HG03378 (cell line): ENCODE measurements at regions not wholly inside any gene's neighbourhood (a gene's known extent, or its start where the extent isn't known, plus 50 kb on each side); places are given as distances from the start of the nearest gene placed in this dataset.
"Not testable (repeated sequence)": the region's sequence is repeated elsewhere in the genome, so short reads cannot be mapped to it uniquely, and the experiment has no call there.

Source experiments
- ATAC-seq: cut with Tn5 transposase; IDR thresholded peaks from one replicate; pipeline ENCODE4 v1.9.1; 2021; ENCODE audit warnings: mild to moderate bottlenecking, moderate library complexity; ENCODE audit not compliant: unreplicated experiment

- ATAC-seq: no peak
Measured at GRCh38 chr11:25317216-25317615, 820.4 kb downstream of the LUZP2 start.

DNA sequence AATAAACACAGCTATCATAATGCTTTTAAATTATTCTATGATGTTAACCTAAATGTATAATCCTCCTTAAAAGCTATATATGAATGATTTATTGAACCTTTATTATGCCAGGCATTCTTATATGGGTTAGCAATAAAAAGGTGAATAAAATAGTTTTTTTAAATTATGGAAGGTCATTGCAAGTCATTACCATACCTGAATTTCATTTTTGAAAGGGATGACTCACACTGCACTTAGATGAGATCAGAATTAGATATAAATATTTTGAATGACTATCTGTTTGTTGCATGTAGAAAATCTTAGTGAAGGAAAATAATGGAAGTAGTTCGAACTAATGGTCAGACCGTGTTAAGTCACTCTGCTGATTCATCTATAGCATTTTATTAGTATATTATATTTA is 822.3 kb downstream of the LUZP2 start:
- ATAC-seq: no peak

- no peak for ATAC-seq
Measured at GRCh38 chr11:25327656-25328055, 830.8 kb downstream of the LUZP2 start.

DNA sequence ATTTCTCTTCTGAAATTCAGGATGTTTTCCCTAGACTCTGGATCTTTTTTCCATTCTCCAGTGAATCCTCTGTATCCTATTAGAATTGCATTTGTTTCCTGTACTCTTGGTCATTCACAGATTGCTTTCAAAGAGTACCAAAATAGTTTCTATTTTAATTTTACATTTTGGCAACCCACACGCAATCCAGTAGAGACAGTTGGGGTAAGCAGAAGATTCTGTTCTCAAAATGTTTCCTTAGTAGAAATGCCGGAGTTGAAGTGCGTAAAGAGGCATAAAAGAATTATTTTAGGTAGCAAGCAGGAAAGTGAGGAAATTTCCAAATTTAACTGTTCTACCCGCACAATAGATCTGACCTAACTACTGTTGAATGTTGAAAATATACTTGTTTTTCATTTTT is 842.4 kb downstream of the LUZP2 start:
- no peak for ATAC-seq

DNA sequence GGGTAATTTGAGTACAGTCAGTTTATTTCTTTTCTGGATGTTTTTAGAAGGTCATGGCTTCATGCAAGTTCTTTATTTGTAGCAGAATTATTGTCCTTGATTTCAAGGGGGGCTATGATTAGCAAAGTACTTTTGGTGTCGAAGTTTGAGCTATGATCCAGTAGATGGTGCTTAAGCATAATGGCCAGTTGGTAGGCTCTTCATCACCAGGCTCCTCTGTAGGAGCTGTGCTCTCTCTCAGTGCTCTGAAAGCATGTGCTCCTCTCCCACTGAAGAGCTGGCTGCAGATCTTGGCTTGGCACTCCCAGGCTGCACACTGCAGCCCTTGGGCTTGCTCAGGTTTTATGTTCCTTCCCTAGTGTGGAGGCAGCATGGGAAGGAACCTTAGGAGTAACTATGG is 852.7 kb downstream of the LUZP2 start:
- no peak for ATAC-seq

GRCh38 chr11:25350899-25351803 is 854.3 kb downstream of the LUZP2 start:
- ATAC-seq: no peak

DNA sequence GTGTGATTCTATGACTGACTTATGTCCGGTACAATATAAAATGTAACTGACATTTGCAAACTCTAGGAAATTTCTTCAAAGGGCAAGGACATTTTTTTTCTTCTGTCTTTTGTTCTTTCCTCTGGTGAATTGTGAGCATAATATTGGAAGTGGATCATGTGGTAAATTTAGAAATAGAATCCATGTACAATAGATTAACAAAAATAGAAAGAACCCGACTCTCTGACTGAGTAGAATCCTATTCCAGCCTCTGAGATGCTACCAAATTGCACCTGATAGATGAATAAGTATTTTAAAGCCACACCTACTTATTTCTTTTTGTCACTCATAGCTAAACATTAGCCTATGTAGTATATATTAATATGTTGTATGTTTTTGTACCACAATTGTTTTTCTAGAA is 860.3 kb downstream of the LUZP2 start:
- ATAC-seq: no peak

GRCh38 chr11:25377466-25377865 is 880.6 kb downstream of the LUZP2 start:
- ATAC-seq: no peak

GRCh38 chr11:25396847-25397246 is 900.0 kb downstream of the LUZP2 start:
- no peak for ATAC-seq

DNA sequence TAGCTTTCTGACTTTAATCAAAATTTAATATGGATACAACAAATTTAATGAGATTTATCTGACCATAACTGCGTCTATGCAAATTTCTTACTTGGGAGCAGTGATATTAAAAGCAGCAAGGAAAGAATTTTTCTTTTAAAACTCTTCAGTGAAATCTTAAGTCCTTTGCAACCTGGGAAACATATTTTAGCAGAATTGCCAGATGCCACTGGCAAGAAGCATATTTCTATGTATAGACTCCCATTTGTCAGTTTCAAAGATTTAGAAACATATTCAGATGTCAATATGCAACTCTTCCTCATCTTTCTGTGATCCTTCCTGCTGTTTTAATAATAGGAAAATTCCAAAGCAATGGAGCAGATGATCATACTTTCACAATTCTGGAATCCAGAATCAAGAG is 911.3 kb downstream of the LUZP2 start:
- no peak for ATAC-seq

- ATAC-seq: no peak
Measured at GRCh38 chr11:25415793-25416192, 916.1 kb upstream of the ANO3 start.

DNA sequence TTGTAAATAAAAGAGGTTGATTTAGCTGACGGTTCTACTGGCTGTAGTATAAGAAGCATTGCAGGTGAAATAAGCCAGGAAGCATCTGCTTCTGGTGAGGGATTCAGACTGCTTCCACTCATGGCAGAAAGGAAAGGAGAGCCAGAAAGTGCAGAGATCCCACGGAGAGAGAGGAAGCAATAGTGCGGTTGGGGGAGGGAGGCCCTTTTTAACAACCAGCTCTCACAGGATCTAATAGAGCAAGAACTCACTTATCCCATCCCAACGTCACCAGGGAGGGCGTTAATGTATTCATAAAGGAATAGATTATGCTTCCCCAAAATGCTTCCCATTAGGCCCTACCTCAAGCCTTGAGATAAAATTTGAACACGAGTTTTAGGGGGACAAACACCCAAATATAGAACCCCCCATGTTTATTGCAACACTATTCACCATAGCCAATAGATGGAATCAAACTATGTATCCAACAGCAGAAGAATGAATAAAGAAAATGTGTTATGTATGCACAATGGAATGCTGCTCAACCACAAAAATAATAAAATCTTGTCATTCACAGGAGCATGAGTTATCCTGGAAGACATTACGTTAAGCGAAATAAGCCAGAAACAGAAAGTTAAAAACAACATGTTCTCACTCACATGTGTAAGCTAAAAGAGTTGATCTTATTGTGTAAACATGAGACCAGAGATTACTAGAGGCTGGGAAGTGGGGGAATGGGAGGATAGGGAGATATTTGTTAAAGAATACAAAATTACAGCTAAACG is 908.3 kb upstream of the ANO3 start:
- no peak for ATAC-seq

DNA sequence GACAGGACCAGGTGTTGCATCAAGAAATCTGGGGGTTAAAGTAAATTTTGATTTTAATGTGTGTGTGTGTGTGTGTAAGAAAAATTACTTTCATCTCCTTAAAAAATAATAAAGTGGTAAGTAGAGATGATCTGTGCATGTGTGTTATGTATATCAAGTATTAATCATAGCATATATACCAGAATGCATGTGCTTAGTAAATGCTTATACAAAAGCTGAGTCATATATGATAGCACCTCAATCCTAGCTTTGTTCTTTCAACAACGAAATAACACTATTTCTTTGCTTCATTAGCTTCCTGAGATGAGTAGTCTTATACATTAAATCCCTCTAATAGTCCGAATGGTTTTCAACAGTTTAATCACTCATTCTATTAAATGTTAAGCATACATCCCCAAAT is 899.6 kb upstream of the ANO3 start:
- no peak for ATAC-seq

- ATAC-seq: no peak
Measured at GRCh38 chr11:25435197-25435596, 896.7 kb upstream of the ANO3 start.

DNA sequence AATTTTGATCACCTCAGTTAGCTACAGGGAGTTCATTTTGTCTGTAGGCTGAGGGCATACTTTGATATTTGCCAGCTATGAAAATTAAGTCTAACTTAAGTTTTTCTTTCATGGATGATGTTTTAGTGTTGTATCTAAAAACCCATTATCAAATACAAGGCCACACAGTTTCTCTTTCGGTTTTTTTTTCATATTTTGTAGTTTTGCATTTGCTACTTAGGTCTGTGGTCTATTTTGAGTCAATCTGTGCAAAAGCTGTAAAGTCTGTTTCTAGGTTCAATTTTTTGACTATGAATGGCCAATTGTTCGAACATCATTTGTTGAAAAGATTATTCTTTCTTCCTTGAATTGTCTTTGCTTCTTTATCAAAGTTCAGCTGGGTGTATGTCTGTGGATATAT is 895.6 kb upstream of the ANO3 start:
- ATAC-seq: no peak

DNA sequence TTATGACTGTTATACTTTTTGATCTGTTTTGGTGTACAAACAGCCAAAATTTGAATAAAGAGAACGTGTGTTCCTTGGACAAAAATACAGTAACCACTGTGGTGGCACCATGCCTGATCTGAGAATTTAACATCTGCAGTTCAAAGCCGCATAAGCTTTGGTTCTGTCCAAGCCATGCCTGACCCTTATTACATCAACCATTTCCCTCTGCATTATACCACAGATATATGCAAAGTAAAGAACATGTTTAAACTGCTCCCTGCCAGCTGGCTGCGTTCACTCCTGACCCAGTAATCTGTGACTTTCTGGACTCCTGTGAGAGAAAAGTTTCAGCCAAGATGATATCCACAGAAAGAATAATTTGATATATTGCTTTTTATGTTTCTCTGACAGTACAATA is 890.5 kb upstream of the ANO3 start:
- ATAC-seq: no peak

GRCh38 chr11:25449091-25449490 is 882.8 kb upstream of the ANO3 start:
- no peak for ATAC-seq

GRCh38 chr11:25453471-25453870 is 878.5 kb upstream of the ANO3 start:
- ATAC-seq: no peak

DNA sequence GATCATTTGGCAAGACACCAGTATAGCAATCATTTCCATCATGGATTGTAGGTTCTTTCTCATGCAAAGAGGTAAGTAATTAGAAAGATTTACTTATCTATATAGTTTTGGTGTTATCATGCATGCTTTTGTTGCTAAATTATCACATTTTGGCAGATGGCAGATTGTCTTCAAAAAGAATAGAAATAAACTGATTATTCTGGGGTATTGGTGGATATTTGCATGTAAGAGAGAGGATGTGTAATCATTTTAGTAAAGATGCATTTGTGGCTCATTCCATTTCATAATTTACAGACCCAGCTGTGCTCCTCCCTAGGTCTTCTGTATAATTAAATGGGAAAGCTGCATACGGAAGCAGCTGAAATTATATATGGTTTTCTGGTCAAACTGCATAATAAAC is 875.7 kb upstream of the ANO3 start:
- ATAC-seq: no peak

DNA sequence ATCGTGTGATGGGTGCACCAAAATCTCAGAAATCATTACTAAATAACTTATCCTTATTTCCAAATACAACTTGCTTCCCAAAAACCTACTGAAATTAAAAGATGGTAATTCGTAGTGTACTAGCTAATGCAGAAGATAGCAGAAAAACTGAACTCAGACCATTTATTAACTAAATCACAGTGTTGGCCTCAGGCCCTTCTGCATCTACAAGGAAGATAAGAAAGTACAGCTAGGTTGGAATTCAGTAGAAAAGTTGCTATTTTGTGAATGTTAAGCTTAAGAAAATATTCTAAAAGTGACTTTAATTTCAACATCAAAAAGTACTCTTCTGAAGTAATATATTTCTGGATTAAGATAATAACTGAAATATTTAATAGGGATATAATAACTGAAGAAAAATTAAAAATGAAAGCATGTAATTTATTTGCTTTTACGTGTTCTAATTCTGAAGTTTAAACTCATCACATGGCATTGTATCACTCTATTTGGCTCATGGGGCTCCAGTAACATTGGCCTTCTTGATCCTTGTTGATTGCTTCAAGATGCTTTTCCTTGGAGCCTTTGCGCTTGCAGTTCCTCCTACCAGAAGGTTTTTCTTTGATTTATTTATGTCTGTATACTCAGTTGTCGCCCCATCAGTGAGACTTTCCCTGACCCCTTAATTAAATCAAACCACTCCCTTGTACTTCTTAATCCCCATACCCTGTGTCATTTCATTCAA is 847.9 kb upstream of the ANO3 start:
- ATAC-seq: no peak

- no peak for ATAC-seq
Measured at GRCh38 chr11:25485315-25485714, 846.6 kb upstream of the ANO3 start.

DNA sequence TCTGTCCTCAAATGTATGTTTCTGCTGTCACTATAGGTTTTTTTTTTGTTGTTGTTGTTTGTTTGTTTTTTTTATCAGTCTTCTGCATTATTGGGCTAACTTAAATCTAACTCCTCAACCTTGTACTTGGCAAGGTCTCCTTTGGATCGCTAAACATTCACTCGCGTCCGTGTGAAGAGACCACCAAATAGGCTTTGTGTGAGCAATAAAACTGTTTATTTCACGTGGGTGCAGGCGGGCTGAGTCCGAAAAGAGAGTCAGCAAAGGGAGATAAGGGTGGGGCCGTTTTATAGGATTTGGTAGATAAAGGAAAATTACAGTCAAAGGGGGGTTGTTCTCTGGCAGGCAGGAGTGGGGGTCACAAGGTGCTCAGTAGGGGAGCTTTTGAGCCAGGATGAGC is 845.6 kb upstream of the ANO3 start:
- ATAC-seq: not testable (repeated sequence)
